ENCODE measurements at regions not wholly inside any gene's neighbourhood (a gene's known extent, or its start where the extent isn't known, plus 50 kb on each side); places are given as distances from the start of the nearest gene placed in this dataset.

- H3K4me3 ChIP-seq (ENCODE audit: low read length), result no peak overlapping the region
- no peaks in the 10 kb centered on the region for H3K36me3 ChIP-seq (ENCODE audit: insufficient read depth, low read length)
- no peak overlapping the region for H2AFZ ChIP-seq (ENCODE audit: low read depth, low read length)
- H3K27me3 ChIP-seq (ENCODE audit: insufficient read depth, low read length), result no peaks in the 10 kb centered on the region
- peaks cover 23% of the 10 kb centered on the region for H3K4me1 ChIP-seq (ENCODE audit: insufficient read depth, low read length)
- no peaks in the 10 kb centered on the region for H3K9me3 ChIP-seq (ENCODE audit: low read length)
Measured at GRCh38 chr1:56442290-56442877, 137.0 kb downstream of the PLPP3 start.

- Histone ChIP-seq H3K27me3 (ENCODE audit: insufficient read depth, low read length) (no peaks in the 10 kb centered on the region), H3K4me3 (ENCODE audit: low read length) (no peak overlapping the region), H3K4me1 (ENCODE audit: insufficient read depth, low read length) (peaks cover 30% of the 10 kb centered on the region), H2AFZ (ENCODE audit: low read depth, low read length) (no peak overlapping the region), H3K36me3 (ENCODE audit: insufficient read depth, low read length) (no peaks in the 10 kb centered on the region), H3K9me3 (ENCODE audit: low read length) (no peaks in the 10 kb centered on the region)
Measured at GRCh38 chr1:56441601-56442000, 137.8 kb downstream of the PLPP3 start.

- peaks cover 47% of the 10 kb centered on the region for H3K4me1 ChIP-seq (ENCODE audit: insufficient read depth, low read length)
- H3K27me3 ChIP-seq (ENCODE audit: insufficient read depth, low read length), result no peaks in the 10 kb centered on the region
- no peak overlapping the region for H3K4me3 ChIP-seq (ENCODE audit: low read length)
- H2AFZ ChIP-seq (ENCODE audit: low read depth, low read length), result no peak overlapping the region
- H3K36me3 ChIP-seq (ENCODE audit: insufficient read depth, low read length), result no peaks in the 10 kb centered on the region
- no peaks in the 10 kb centered on the region for H3K9me3 ChIP-seq (ENCODE audit: low read length)
Measured at GRCh38 chr1:56439610-56440264, 139.6 kb downstream of the PLPP3 start.

- H2AFZ ChIP-seq (ENCODE audit: low read depth, low read length), result no peak overlapping the region
- no peak overlapping the region for H3K4me3 ChIP-seq (ENCODE audit: low read length)
- H3K9me3 ChIP-seq (ENCODE audit: low read length), result no peaks in the 10 kb centered on the region
- no peaks in the 10 kb centered on the region for H3K36me3 ChIP-seq (ENCODE audit: insufficient read depth, low read length)
- peaks cover 49% of the 10 kb centered on the region for H3K4me1 ChIP-seq (ENCODE audit: insufficient read depth, low read length)
- no peaks in the 10 kb centered on the region for H3K27me3 ChIP-seq (ENCODE audit: insufficient read depth, low read length)
Measured at GRCh38 chr1:56438901-56439551, 140.3 kb downstream of the PLPP3 start.

- Histone ChIP-seq H3K27me3 (ENCODE audit: insufficient read depth, low read length) (no peaks in the 10 kb centered on the region), H3K4me1 (ENCODE audit: insufficient read depth, low read length) (peaks cover 49% of the 10 kb centered on the region), H2AFZ (ENCODE audit: low read depth, low read length) (no peak overlapping the region), H3K36me3 (ENCODE audit: insufficient read depth, low read length) (no peaks in the 10 kb centered on the region), H3K4me3 (ENCODE audit: low read length) (no peak overlapping the region), H3K9me3 (ENCODE audit: low read length) (no peaks in the 10 kb centered on the region)
Measured at GRCh38 chr1:56437959-56438358, 141.4 kb downstream of the PLPP3 start.

GRCh38 chr1:56436912-56437417 is 142.4 kb downstream of the PLPP3 start:
- Histone ChIP-seq H3K9me3 (ENCODE audit: low read length) (no peaks in the 10 kb centered on the region), H3K4me3 (ENCODE audit: low read length) (no peak overlapping the region), H2AFZ (ENCODE audit: low read depth, low read length) (no peak overlapping the region), H3K27me3 (ENCODE audit: insufficient read depth, low read length) (no peaks in the 10 kb centered on the region), H3K4me1 (ENCODE audit: insufficient read depth, low read length) (peaks cover 59% of the 10 kb centered on the region), H3K36me3 (ENCODE audit: insufficient read depth, low read length) (no peaks in the 10 kb centered on the region)

- Histone ChIP-seq H3K27me3 (ENCODE audit: insufficient read depth, low read length) (no peaks in the 10 kb centered on the region), H3K9me3 (ENCODE audit: low read length) (no peaks in the 10 kb centered on the region), H2AFZ (ENCODE audit: low read depth, low read length) (no peak overlapping the region), H3K4me3 (ENCODE audit: low read length) (no peak overlapping the region), H3K36me3 (ENCODE audit: insufficient read depth, low read length) (no peaks in the 10 kb centered on the region), H3K4me1 (ENCODE audit: insufficient read depth, low read length) (peaks cover 59% of the 10 kb centered on the region)
Measured at GRCh38 chr1:56436296-56436695, 143.1 kb downstream of the PLPP3 start.

GRCh38 chr1:56435434-56436262 is 143.7 kb downstream of the PLPP3 start:
- Histone ChIP-seq H3K4me1 (ENCODE audit: insufficient read depth, low read length) (peaks cover 59% of the 10 kb centered on the region), H3K27me3 (ENCODE audit: insufficient read depth, low read length) (no peaks in the 10 kb centered on the region), H3K36me3 (ENCODE audit: insufficient read depth, low read length) (no peaks in the 10 kb centered on the region), H3K4me3 (ENCODE audit: low read length) (no peak overlapping the region), H2AFZ (ENCODE audit: low read depth, low read length) (no peak overlapping the region), H3K9me3 (ENCODE audit: low read length) (no peaks in the 10 kb centered on the region)

- no peak overlapping the region for H2AFZ ChIP-seq (ENCODE audit: low read depth, low read length)
- H3K9me3 ChIP-seq (ENCODE audit: low read length), result no peaks in the 10 kb centered on the region
- no peaks in the 10 kb centered on the region for H3K36me3 ChIP-seq (ENCODE audit: insufficient read depth, low read length)
- H3K4me3 ChIP-seq (ENCODE audit: low read length), result no peak overlapping the region
- peaks cover 54% of the 10 kb centered on the region for H3K4me1 ChIP-seq (ENCODE audit: insufficient read depth, low read length)
- H3K27me3 ChIP-seq (ENCODE audit: insufficient read depth, low read length), result no peaks in the 10 kb centered on the region
Measured at GRCh38 chr1:56434740-56435139, 144.6 kb downstream of the PLPP3 start.

GRCh38 chr1:56434025-56434424 is 145.3 kb downstream of the PLPP3 start:
- Histone ChIP-seq H2AFZ (ENCODE audit: low read depth, low read length) (no peak overlapping the region), H3K27me3 (ENCODE audit: insufficient read depth, low read length) (no peaks in the 10 kb centered on the region), H3K4me3 (ENCODE audit: low read length) (no peak overlapping the region), H3K4me1 (ENCODE audit: insufficient read depth, low read length) (peaks cover 47% of the 10 kb centered on the region), H3K36me3 (ENCODE audit: insufficient read depth, low read length) (no peaks in the 10 kb centered on the region), H3K9me3 (ENCODE audit: low read length) (no peaks in the 10 kb centered on the region)

- Histone ChIP-seq H2AFZ (ENCODE audit: low read depth, low read length) (no peak overlapping the region), H3K4me3 (ENCODE audit: low read length) (no peak overlapping the region), H3K9me3 (ENCODE audit: low read length) (no peaks in the 10 kb centered on the region), H3K27me3 (ENCODE audit: insufficient read depth, low read length) (no peaks in the 10 kb centered on the region), H3K4me1 (ENCODE audit: insufficient read depth, low read length) (peaks cover 43% of the 10 kb centered on the region), H3K36me3 (ENCODE audit: insufficient read depth, low read length) (no peaks in the 10 kb centered on the region)
Measured at GRCh38 chr1:56433056-56433577, 146.2 kb downstream of the PLPP3 start.

- no peaks in the 10 kb centered on the region for H3K9me3 ChIP-seq (ENCODE audit: low read length)
- peaks cover 35% of the 10 kb centered on the region for H3K4me1 ChIP-seq (ENCODE audit: insufficient read depth, low read length)
- H3K36me3 ChIP-seq (ENCODE audit: insufficient read depth, low read length), result no peaks in the 10 kb centered on the region
- H3K4me3 ChIP-seq (ENCODE audit: low read length), result no peak overlapping the region
- H2AFZ ChIP-seq (ENCODE audit: low read depth, low read length), result no peak overlapping the region
- no peaks in the 10 kb centered on the region for H3K27me3 ChIP-seq (ENCODE audit: insufficient read depth, low read length)
Measured at GRCh38 chr1:56432166-56432971, 147.0 kb downstream of the PLPP3 start.

All from neuron (in vitro differentiated cells).